H1 (cell line): ENCODE measurements at regions not wholly inside any gene's neighbourhood (a gene's known extent, or its start where the extent isn't known, plus 50 kb on each side); places are given as distances from the start of the nearest gene placed in this dataset.
"Not testable (repeated sequence)": the region's sequence is repeated elsewhere in the genome, so short reads cannot be mapped to it uniquely, and the experiment has no call there.

Experiments
- CTCF ChIA-PET: fragments of 300-600 bp; sonication (Branson Sonifier 250); formaldehyde crosslinking; loops from one replicate; lab custom pipeline; 2021; ENCODE audit not compliant: partially characterized antibody; lab: Charles Lee
- POLR2A ChIA-PET: fragments of 300-600 bp; sonication (Branson Sonifier 250); formaldehyde crosslinking; loops from one replicate; lab custom pipeline; 2021; ENCODE audit warnings: inconsistent platforms; ENCODE audit not compliant: partially characterized antibody; lab: Charles Lee
- DNase-seq, 2 experiments: peaks; one replicate each; pipeline versions ENCODE4 v3.0.0 to v3.0.0-alpha.2; 2010 to 2022; ENCODE audit warnings: low spot score in 2 of 2, low read depth in 1 of 2, mixed read lengths in 1 of 2
- FAIRE-seq: peaks from 2 replicates; lab custom pipeline; 2011; peaks lifted over from hg19 to GRCh38; lab: Jason Lieb, UNC
- H2AFZ ChIP-seq: 2 replicates; pipeline ENCODE4 v1.8.1; 2012; ENCODE audit warnings: low read length, inconsistent platforms
- H2AK5ac ChIP-seq: 2 replicates; pipeline ENCODE4 v1.6.1; 2013; ENCODE audit warnings: low read depth, low read length
- H2BK120ac ChIP-seq: replicated peaks from 2 replicates; pipeline ENCODE3; 2013; ENCODE audit warnings: low read depth, low read length, inconsistent platforms
- H2BK12ac ChIP-seq: 2 replicates; pipeline ENCODE4 v1.6.1; 2013; ENCODE audit warnings: low read depth, low read length
- H2BK15ac ChIP-seq: 2 replicates; pipeline ENCODE4 v1.6.1; 2013; ENCODE audit warnings: low read length
- H2BK20ac ChIP-seq: 2 replicates; pipeline ENCODE4 v1.6.1; 2013; ENCODE audit warnings: low read length
- H2BK5ac ChIP-seq: 2 replicates; pipeline ENCODE4 v1.6.1; 2013; ENCODE audit warnings: low read depth, low read length
- H3K14ac ChIP-seq: 2 replicates; pipeline ENCODE4 v1.6.1; 2013; ENCODE audit warnings: inconsistent platforms; ENCODE audit not compliant: insufficient read length
- H3K18ac ChIP-seq: 2 replicates; pipeline ENCODE4 v1.6.1; 2013; ENCODE audit warnings: low read length; ENCODE audit errors: extremely low read depth
- H3K23ac ChIP-seq: 2 replicates; pipeline ENCODE4 v1.6.1; 2013; ENCODE audit warnings: inconsistent platforms; ENCODE audit not compliant: insufficient read length
- H3K23me2 ChIP-seq: 2 replicates; pipeline ENCODE4 v1.6.1; 2013; ENCODE audit warnings: low read depth, low read length
- H3K27ac ChIP-seq: 2 replicates; pipeline ENCODE4 v1.6.1; 2011; ENCODE audit warnings: low read depth, low read length, inconsistent platforms
- H3K27me3 ChIP-seq, 4 experiments: replicated peaks in 1 of 4; 1 replicate in 1 of 4; 2 replicates in 3 of 4; pipeline versions ENCODE4 v1.6.1 to v1.8.1; 2011 to 2013; ENCODE audit warnings: low read length in 3 of 4, mild to moderate bottlenecking in 3 of 4, inconsistent platforms in 2 of 4, mixed read lengths in 2 of 4, moderate library complexity in 1 of 4; ENCODE audit not compliant: control insufficient read depth in 3 of 4, insufficient read depth in 3 of 4; ENCODE audit errors: extremely low read depth in 1 of 4
- H3K36me3 ChIP-seq, 4 experiments: 2 replicates each; pipeline versions ENCODE4 v1.6.1 to v1.8.1; 2011 to 2013; ENCODE audit warnings: mild to moderate bottlenecking in 4 of 4, low read length in 3 of 4, moderate library complexity in 2 of 4, control low read depth in 1 of 4, inconsistent platforms in 1 of 4; ENCODE audit not compliant: insufficient read depth in 4 of 4, control insufficient read depth in 2 of 4
- H3K4ac ChIP-seq: replicated peaks from 2 replicates; pipeline ENCODE3; 2013; ENCODE audit warnings: low read length, low read depth, mixed read lengths, inconsistent platforms; ENCODE audit not compliant: insufficient read length
- H3K4me1 ChIP-seq, 4 experiments: replicated peaks in 1 of 4; 1 replicate in 1 of 4; 2 replicates in 3 of 4; pipeline versions ENCODE4 v1.6.1 to v1.8.1; 2011 to 2013; ENCODE audit warnings: low read length in 3 of 4, inconsistent platforms in 2 of 4, mixed read lengths in 1 of 4; ENCODE audit not compliant: insufficient read depth in 4 of 4, control insufficient read depth in 3 of 4
- H3K4me2 ChIP-seq, 2 experiments: 2 replicates each; pipeline versions ENCODE4 v1.6.1 to v1.8.1; 2011 to 2013; ENCODE audit warnings: low read depth in 2 of 2, low read length in 2 of 2, control low read depth in 1 of 2, inconsistent platforms in 1 of 2, mild to moderate bottlenecking in 1 of 2; ENCODE audit not compliant: insufficient read depth in 1 of 2
- H3K4me3 ChIP-seq, 4 experiments: fragments of 200-600, 300-600 bp in 1 of 4; sonication (generic), shearing (Covaris generic), sonication (Bioruptor Twin) in 1 of 4; 2 replicates each; pipeline versions ENCODE4 v1.5.1 to v1.8.1; 2011 to 2016; ENCODE audit warnings: low read length in 4 of 4, low read depth in 3 of 4, control low read depth in 2 of 4, inconsistent platforms in 2 of 4, mild to moderate bottlenecking in 2 of 4, mixed read lengths in 1 of 4, moderate library complexity in 1 of 4; ENCODE audit not compliant: insufficient read depth in 2 of 4; ENCODE audit errors: extremely low read depth in 1 of 4
- H3K56ac ChIP-seq: replicated peaks from 2 replicates; pipeline ENCODE3; 2013; ENCODE audit warnings: low read depth, mild to moderate bottlenecking, mixed read lengths, low read length, inconsistent platforms; ENCODE audit not compliant: insufficient read length
- H3K79me1 ChIP-seq: 2 replicates; pipeline ENCODE4 v1.6.1; 2013; ENCODE audit warnings: low read depth, low read length, control low read depth
- H3K79me2 ChIP-seq, 2 experiments: 2 replicates each; pipeline versions ENCODE4 v1.6.1 to v1.8.1; 2012 to 2013; ENCODE audit warnings: low read length in 2 of 2, mild to moderate bottlenecking in 2 of 2, inconsistent platforms in 1 of 2; ENCODE audit not compliant: insufficient read depth in 2 of 2, control insufficient read depth in 1 of 2
- H3K9ac ChIP-seq, 4 experiments: replicated peaks in 1 of 4; 1 replicate in 1 of 4; 2 replicates in 3 of 4; pipeline versions ENCODE4 v1.6.1 to v1.8.1; 2011 to 2013; ENCODE audit warnings: low read depth in 3 of 4, low read length in 3 of 4, control low read depth in 2 of 4, mild to moderate bottlenecking in 2 of 4, moderate library complexity in 2 of 4, inconsistent platforms in 1 of 4; ENCODE audit errors: extremely low read depth in 1 of 4
- H3K9me3 ChIP-seq, 2 experiments: 2 replicates each; pipeline versions ENCODE4 v1.6.1 to v1.8.1; 2012 to 2013; ENCODE audit warnings: mild to moderate bottlenecking in 2 of 2, moderate library complexity in 2 of 2, control low read depth in 1 of 2, inconsistent platforms in 1 of 2, low read depth in 1 of 2, low read length in 1 of 2, mixed read lengths in 1 of 2; ENCODE audit not compliant: insufficient read depth in 2 of 2
- H4K20me1 ChIP-seq, 2 experiments: replicated peaks in 1 of 2; 2 replicates each; pipeline versions ENCODE3 to v1.8.1; 2011 to 2013; ENCODE audit warnings: inconsistent platforms in 2 of 2, low read length in 2 of 2, mild to moderate bottlenecking in 1 of 2; ENCODE audit not compliant: insufficient read depth in 2 of 2, control insufficient read depth in 1 of 2
- H4K5ac ChIP-seq: 2 replicates; pipeline ENCODE4 v1.6.1; 2013; ENCODE audit warnings: low read length, low read depth, mixed read lengths, inconsistent platforms; ENCODE audit not compliant: insufficient read length
- H4K8ac ChIP-seq: 2 replicates; pipeline ENCODE4 v1.8.0; 2013; ENCODE audit warnings: mild to moderate bottlenecking, moderate library complexity, low read length, inconsistent platforms; ENCODE audit not compliant: insufficient read depth; ENCODE audit errors: extremely low read depth
- H4K91ac ChIP-seq: replicated peaks from 2 replicates; pipeline ENCODE3; 2013; ENCODE audit warnings: low read length, mixed read lengths, inconsistent platforms; ENCODE audit not compliant: insufficient read length
- WGBS, 2 experiments: shearing (Covaris generic) in 1 of 2; methylation state at CpG; one replicate each; pipeline versions ENCODE4 v1.1.6 to v1.1.7; 2013 to 2015; ENCODE audit warnings: low lambda C conversion rate in 2 of 2, mixed read lengths in 2 of 2, inconsistent platforms in 1 of 2, low coverage in 1 of 2, missing lambda C conversion rate in 1 of 2; ENCODE audit not compliant: insufficient replicate concordance in 2 of 2, insufficient coverage in 1 of 2, insufficient read length in 1 of 2; ENCODE audit errors: extremely low coverage in 1 of 2, missing lambda C conversion rate in 1 of 2; 5-methylcytosine and 5-hydroxymethylcytosine counted together

GRCh38 chr2:87516369-87516967, 231.4 kb upstream of the PLGLB2 start:
- H2AFZ ChIP-seq, H2BK15ac ChIP-seq, H3K23me2 ChIP-seq, H3K79me2 ChIP-seq, H2BK12ac ChIP-seq, H4K91ac ChIP-seq, H3K9me3 ChIP-seq, H3K4me3 ChIP-seq, H3K4ac ChIP-seq, POLR2A ChIA-PET, H4K8ac ChIP-seq, H3K79me1 ChIP-seq, H3K14ac ChIP-seq, CTCF ChIA-PET, H3K4me1 ChIP-seq, H4K20me1 ChIP-seq, FAIRE-seq, H3K9ac ChIP-seq, H2BK5ac ChIP-seq, H3K4me2 ChIP-seq, H3K23ac ChIP-seq, H3K27me3 ChIP-seq, H2AK5ac ChIP-seq, H3K56ac ChIP-seq, H3K27ac ChIP-seq, H3K18ac ChIP-seq, DNase-seq, H2BK20ac ChIP-seq, H2BK120ac ChIP-seq, H4K5ac ChIP-seq, H3K36me3 ChIP-seq: not testable (repeated sequence)
- WGBS, 2 experiments: 86% methylated on average over 6 of the region's 7 CpGs; no CpG with 5 or more reads in 1 of the 2 experiments

- WGBS, 2 experiments: 83% methylated on average over 1 of the region's 7 CpGs; no CpG with 5 or more reads in 1 of the 2 experiments
- H2BK20ac ChIP-seq, CTCF ChIA-PET, H3K23ac ChIP-seq, H3K9me3 ChIP-seq, H2BK5ac ChIP-seq, H2AK5ac ChIP-seq, H4K20me1 ChIP-seq, H2BK12ac ChIP-seq, H3K79me1 ChIP-seq, H3K14ac ChIP-seq, H3K4me2 ChIP-seq, H3K23me2 ChIP-seq, H3K27ac ChIP-seq, H2BK120ac ChIP-seq, H3K27me3 ChIP-seq, H3K4ac ChIP-seq, H3K56ac ChIP-seq, H2BK15ac ChIP-seq, FAIRE-seq, POLR2A ChIA-PET, H4K91ac ChIP-seq, H3K18ac ChIP-seq, H4K5ac ChIP-seq, H3K4me1 ChIP-seq, H3K9ac ChIP-seq, DNase-seq, H3K36me3 ChIP-seq, H4K8ac ChIP-seq, H3K79me2 ChIP-seq, H3K4me3 ChIP-seq, H2AFZ ChIP-seq: not testable (repeated sequence)
These were observed 230.4 kb upstream of the PLGLB2 start for GRCh38 chr2:87517438-87517837.
